Esophagus squamous epithelium (tissue), 4 donors: ENCODE measurements at regions not wholly inside any gene's neighbourhood (a gene's known extent, or its start where the extent isn't known, plus 50 kb on each side); places are given as distances from the start of the nearest gene placed in this dataset.

Source experiments
- CTCF ChIP-seq, 6 experiments: fragments of 450-650 bp in 4 of 6; fragments of 200-600 bp in 2 of 6; sonication (generic) in 2 of 6; IDR thresholded peaks; one replicate each; pipeline ENCODE4 v1.5.1; 2016 to 2019; ENCODE audit warnings: antibody characterized with exemption in 6 of 6, mild to moderate bottlenecking in 4 of 6, moderate library complexity in 4 of 6
- POLR2A ChIP-seq, 4 donors: fragments of 450-650 bp; IDR thresholded peaks; one replicate each; pipeline ENCODE4 v1.6.1; 2017; ENCODE audit warnings: antibody characterized with exemption in 4 of 4, mild to moderate bottlenecking in 4 of 4, moderate library complexity in 3 of 4

- TF ChIP-seq CTCF (IDR thresholded peaks at IDR 0.05) (no peak), POLR2A (IDR thresholded peaks at IDR 0.05) (no peak)
Measured at GRCh38 chr4:127251423-127251822, 381.3 kb upstream of the INTU start.
